ENCODE measurements at regions not wholly inside any gene's neighbourhood (a gene's known extent, or its start where the extent isn't known, plus 50 kb on each side); places are given as distances from the start of the nearest gene placed in this dataset.
"Not testable (repeated sequence)": the region's sequence is repeated elsewhere in the genome, so short reads cannot be mapped to it uniquely, and the experiment has no call there.

DNA sequence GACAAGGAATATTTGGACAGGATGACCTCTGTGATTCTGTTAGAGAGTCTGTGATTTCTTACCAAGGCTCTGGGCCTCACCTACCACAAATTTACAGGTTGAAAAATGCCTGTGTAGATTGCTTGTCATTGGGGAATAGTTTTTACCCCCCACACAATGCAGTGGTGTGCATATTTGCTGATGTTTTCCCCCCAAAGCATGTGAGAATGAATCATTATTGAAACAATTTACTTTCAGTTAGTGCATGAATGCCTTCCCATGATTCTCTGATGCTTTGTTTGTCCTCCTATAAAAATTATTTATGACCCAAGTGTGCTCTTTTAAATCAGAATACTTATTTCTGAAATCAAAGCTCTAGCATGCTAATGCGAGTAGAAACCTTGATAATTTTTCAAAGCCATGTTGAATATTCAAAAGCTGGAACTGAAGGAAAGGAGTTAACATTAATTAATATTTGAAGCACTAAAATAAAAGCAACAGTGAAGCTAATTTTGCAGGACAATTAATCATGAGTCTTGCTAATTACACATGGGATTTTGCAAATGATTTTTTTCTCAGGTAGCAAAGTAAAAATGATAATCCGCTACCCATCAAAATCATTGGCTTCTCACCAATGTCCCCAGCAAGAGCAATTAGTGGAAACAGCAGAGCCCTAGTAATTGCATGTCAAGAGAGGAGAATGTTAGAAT is 361.2 kb upstream of the HNRNPA3 start:
- Mint-ChIP-seq H3K27ac (no peak overlapping the region), H3K4me1 (peaks cover 42% of the 10 kb centered on the region), H3K9me3 (peaks cover 2% of the 10 kb centered on the region), H3K36me3 (peaks cover 26% of the 10 kb centered on the region), H3K27me3 (no peaks in the 10 kb centered on the region), H3K4me3 (no peak overlapping the region)
- POLR2A ChIA-PET = no interaction called here
- ATAC-seq (ENCODE audit: low read depth) (no peak), DNase-seq (no peak)

DNA sequence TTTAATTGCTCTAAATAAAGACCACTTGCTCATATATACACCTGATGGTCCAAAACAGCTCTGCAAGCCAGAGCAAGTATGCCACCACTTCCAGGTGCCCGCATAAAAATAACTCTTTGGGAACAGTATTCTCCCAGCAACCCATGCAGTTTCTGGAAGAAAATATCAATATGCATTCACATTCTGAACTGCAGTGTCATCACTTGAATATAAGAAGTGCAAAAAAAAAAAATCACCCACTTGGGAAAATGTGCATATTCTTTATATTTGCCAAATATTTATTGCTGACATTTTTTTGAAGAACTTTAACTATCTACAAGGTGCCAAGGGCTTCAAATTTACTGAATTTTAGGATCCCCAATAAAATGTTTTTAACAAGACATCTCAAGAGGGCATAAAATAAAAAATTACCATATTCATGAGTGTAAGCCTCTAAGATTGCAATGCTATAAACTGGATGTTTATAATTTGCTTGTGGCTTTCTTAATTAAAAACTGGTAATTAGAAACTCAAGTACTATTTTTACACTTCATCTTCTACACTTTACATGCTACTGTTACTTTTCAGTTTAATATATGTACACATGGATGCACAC is 360.6 kb upstream of the HNRNPA3 start:
- no peaks in the 10 kb centered on the region for H3K27me3 Mint-ChIP-seq
- no peak for ATAC-seq (ENCODE audit: low read depth)
- DNase-seq = no peak
- POLR2A ChIA-PET = interaction anchor here (0.5 to 1.4 kb wide), 4 partner anchors 9 to 45 kb away, joined by 3 to 4 read pairs (median 3); no protein-coding TSS in a partner anchor
- peak overlapping the region; percentile 81 for H3K27ac Mint-ChIP-seq
- H3K4me3 Mint-ChIP-seq = peak overlapping the region; percentile 41
- peaks cover 45% of the 10 kb centered on the region for H3K4me1 Mint-ChIP-seq
- peaks cover 28% of the 10 kb centered on the region for H3K36me3 Mint-ChIP-seq
- H3K9me3 Mint-ChIP-seq = peaks cover 2% of the 10 kb centered on the region

DNA sequence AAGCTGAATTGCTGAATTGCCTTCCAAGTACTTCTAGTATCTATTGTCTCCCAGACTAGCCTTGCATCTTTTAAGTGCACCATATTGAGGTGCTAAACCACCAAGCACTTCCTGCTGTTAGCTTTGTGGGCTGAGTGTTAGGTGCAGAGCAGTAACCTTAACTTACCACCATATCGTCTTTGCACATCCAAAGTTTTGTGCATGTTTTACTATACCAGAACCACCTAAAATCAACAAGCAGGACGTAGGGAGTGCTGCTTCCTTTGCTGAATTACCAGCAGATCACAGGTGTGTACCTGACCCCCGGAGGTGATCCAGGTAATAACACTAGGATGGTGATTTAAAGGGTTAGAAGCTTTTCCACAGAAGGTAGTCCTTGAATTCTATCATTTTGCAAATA is 359.9 kb upstream of the HNRNPA3 start:
- peaks cover 30% of the 10 kb centered on the region for H3K36me3 Mint-ChIP-seq
- ATAC-seq (ENCODE audit: low read depth) (peak; percentile 98), DNase-seq (peak; percentile 31)
- H3K27me3 Mint-ChIP-seq = no peaks in the 10 kb centered on the region
- H3K27ac Mint-ChIP-seq = peak overlapping the region; percentile 81
- no peaks in the 10 kb centered on the region for H3K9me3 Mint-ChIP-seq
- POLR2A ChIA-PET = interaction anchor here (0.5 to 1.4 kb wide), 5 partner anchors 10 to 46 kb away, joined by 3 to 4 read pairs (median 3); no protein-coding TSS in a partner anchor
- H3K4me3 Mint-ChIP-seq = peak overlapping the region; percentile 41
- peaks cover 43% of the 10 kb centered on the region for H3K4me1 Mint-ChIP-seq

DNA sequence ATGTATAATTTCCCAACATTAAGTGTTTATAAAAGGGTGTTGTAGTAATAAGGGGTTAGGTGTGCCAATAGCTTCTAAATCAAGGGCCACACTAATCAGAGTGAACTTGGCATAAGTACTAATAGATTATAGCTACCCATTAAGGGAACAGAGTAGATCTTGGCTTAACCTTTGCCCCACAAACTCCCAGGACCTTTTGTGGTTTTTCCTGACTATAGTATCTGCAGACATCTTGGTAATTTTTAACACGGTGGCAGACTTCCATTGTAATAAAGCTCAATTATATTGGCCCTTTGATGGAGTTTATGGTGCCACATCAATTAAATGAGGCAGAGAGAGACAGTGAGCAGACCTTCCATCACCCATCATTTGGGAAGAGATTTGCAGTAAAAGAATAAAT is 358.5 kb upstream of the HNRNPA3 start:
- H3K36me3 Mint-ChIP-seq = peaks cover 30% of the 10 kb centered on the region
- DNase-seq (no peak), ATAC-seq (ENCODE audit: low read depth) (no peak)
- POLR2A ChIA-PET = no interaction called here
- no peaks in the 10 kb centered on the region for H3K9me3 Mint-ChIP-seq
- no peak overlapping the region for H3K4me3 Mint-ChIP-seq
- H3K27me3 Mint-ChIP-seq = no peaks in the 10 kb centered on the region
- H3K27ac Mint-ChIP-seq = peak overlapping the region; percentile 50
- H3K4me1 Mint-ChIP-seq = peaks cover 43% of the 10 kb centered on the region

DNA sequence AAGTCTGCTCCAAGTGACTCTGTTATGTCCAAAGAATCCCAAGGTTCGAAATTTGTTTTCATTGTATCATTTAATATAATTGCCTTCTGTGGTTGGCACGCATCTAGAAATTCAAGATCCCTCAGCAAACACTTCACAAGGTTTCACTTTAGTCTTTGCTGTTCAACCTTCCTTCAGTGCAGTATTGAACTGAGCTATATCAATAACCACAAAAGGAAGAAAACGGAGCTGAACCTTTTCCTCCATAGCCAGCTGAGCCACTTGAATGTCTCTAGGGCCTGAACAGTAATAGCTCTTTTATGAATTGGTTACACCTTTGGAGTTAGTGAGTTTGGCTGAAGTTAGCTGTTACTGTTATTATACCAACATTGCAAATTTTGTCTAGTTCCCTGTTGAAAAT is 357.7 kb upstream of the HNRNPA3 start:
- Mint-ChIP-seq H3K9me3 (no peaks in the 10 kb centered on the region), H3K4me3 (no peak overlapping the region), H3K27ac (peak overlapping the region; percentile 67), H3K4me1 (peaks cover 43% of the 10 kb centered on the region), H3K36me3 (peaks cover 30% of the 10 kb centered on the region), H3K27me3 (no peaks in the 10 kb centered on the region)
- no peak for ATAC-seq (ENCODE audit: low read depth)
- POLR2A ChIA-PET = interaction anchor here (0.8 kb wide), 1 partner anchor 11 kb away, joined by 3 read pairs; no protein-coding TSS in a partner anchor
- no peak for DNase-seq

DNA sequence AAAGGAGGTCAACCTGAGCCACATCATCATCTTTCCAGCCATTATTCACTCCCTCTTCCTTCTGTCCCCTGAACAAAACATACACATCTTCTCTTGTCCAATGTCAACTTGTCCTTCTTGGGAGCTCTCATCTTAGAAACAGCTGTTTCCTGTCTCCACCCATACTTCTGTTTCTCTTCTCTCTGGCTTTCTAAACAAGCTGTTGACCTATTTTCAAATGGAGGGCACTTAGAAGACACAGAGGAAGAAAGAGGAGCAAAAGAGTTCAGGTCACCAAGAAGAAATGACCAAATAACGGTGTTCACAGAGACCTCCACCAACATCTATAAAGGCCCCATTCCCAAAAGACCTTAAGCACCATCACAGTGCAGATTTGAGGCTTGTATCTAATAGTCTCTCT is 355.9 kb upstream of the HNRNPA3 start:
- no peaks in the 10 kb centered on the region for H3K9me3 Mint-ChIP-seq
- ATAC-seq (ENCODE audit: low read depth) (no peak), DNase-seq (no peak)
- POLR2A ChIA-PET = no interaction called here
- H3K36me3 Mint-ChIP-seq = peaks cover 16% of the 10 kb centered on the region
- peaks cover 38% of the 10 kb centered on the region for H3K4me1 Mint-ChIP-seq
- peak overlapping the region; percentile 19 for H3K27ac Mint-ChIP-seq
- no peak overlapping the region for H3K4me3 Mint-ChIP-seq
- no peaks in the 10 kb centered on the region for H3K27me3 Mint-ChIP-seq

DNA sequence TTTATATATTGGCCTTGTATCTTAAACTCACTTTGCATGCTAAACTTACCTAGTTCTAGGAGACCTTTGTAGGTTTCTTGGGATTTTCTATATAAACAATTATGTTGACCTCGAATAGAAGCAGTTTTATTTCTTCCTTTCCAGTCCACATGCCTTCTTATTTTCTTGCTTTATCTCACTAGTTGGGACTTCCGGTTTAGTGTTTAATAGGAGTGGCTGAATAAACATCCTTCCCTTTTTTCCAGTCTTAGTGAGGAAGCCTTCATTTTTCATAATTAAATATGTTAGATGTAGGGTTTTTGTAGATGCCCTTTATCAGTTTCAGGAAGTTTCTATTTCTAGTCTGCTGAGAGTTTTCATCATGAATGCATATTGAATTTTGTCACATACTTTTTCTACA is 347.3 kb upstream of the HNRNPA3 start:
- Mint-ChIP-seq H3K27me3 (peaks cover 2% of the 10 kb centered on the region), H3K36me3 (peaks cover 12% of the 10 kb centered on the region), H3K27ac (no peak overlapping the region), H3K9me3 (peaks cover 14% of the 10 kb centered on the region), H3K4me3 (no peak overlapping the region), H3K4me1 (peaks cover 14% of the 10 kb centered on the region)
- DNase-seq = no peak
- ATAC-seq (ENCODE audit: low read depth) = no peak
- POLR2A ChIA-PET = no interaction called here

DNA sequence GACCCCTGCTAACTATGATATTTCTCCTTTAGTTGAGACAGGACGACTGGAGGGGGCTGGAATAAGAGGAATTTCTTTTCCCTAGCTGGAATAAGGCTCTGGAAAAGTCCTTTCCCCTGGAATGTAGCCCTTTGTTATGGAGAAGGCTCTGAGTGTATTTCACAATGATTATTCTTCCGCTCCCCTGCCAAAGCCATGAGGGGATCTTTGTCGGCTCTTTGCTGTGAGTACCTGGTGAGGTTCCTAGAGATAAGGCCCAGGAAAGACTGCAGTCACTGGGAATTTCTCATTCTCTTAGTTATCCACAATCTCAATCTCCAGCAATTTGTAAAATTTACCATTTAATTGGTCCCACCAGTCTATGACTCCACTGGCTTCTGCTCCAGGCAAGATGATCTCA is 340.2 kb upstream of the HNRNPA3 start:
- ATAC-seq (ENCODE audit: low read depth) = no peak
- Mint-ChIP-seq H3K27me3 (no peaks in the 10 kb centered on the region), H3K4me1 (peaks cover 32% of the 10 kb centered on the region), H3K9me3 (peaks cover 25% of the 10 kb centered on the region), H3K27ac (no peak overlapping the region), H3K36me3 (peaks cover 32% of the 10 kb centered on the region), H3K4me3 (no peak overlapping the region)
- POLR2A ChIA-PET = no interaction called here
- no peak for DNase-seq

DNA sequence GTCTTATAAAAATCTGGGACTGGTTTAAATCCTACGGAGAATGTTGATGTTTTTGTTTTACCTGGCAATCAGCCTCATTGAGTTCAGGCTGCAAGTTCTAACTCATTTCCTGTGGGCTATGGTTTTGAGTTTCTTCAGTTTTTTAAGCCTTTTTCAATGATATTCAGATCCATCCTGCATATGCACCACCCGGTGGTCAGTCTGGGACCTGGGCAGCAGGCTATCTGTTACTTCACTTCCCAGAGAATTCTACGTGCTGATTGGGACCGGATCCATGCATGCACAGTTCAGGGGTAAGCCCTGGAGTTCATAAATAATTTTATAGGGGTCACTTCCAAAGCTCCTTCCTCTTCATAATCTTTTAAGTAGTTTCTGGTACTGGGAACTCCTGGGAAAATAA is 339.2 kb upstream of the HNRNPA3 start:
- H3K9me3 Mint-ChIP-seq = peaks cover 27% of the 10 kb centered on the region

DNA sequence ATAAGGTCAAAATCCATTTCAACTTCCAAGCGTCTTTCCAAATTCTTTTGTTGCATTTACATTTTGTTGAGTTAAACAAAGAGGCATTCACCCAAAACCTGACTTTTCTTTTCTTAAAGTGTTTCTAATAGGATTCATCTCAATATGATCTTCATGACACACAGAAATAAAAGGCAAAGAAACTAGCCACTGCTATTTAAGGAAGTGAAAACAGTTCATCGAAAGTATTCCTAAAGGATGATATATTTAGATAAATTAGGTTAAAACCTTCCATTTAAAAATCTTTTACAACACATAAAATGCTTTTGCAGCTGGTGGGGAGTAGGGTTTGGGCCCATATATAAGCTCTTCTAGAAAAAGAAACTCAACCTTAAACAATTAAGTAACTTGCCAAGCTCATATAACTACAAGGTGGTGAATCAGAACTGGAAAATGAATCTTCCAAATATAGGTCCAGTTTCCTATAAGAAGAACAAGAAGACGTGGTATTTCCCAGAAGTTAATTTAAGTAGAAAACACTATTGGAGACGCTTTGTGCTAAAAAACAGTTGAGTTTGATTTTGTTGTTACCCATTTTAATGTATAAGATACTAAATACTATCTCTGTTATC is 336.0 kb upstream of the HNRNPA3 start:
- Mint-ChIP-seq H3K27ac (no peak overlapping the region), H3K36me3 (peaks cover 30% of the 10 kb centered on the region), H3K27me3 (no peaks in the 10 kb centered on the region), H3K9me3 (peaks cover 13% of the 10 kb centered on the region), H3K4me1 (peaks cover 30% of the 10 kb centered on the region), H3K4me3 (no peak overlapping the region)
- no peak for ATAC-seq (ENCODE audit: low read depth)
- no peak for DNase-seq
- POLR2A ChIA-PET = interaction anchor here (0.7 kb wide), 1 partner anchor 11 kb away, joined by 3 read pairs; no protein-coding TSS in a partner anchor

More for the DNA sequence above, 339.2 kb upstream of the HNRNPA3 start:
- ATAC-seq (ENCODE audit: low read depth) (peak; percentile 47), DNase-seq (no peak)
- H3K4me3 Mint-ChIP-seq = peak overlapping the region; percentile 0
- H3K36me3 Mint-ChIP-seq = peaks cover 36% of the 10 kb centered on the region
- peak overlapping the region; percentile 14 for H3K27ac Mint-ChIP-seq
- peaks cover 30% of the 10 kb centered on the region for H3K4me1 Mint-ChIP-seq
- H3K27me3 Mint-ChIP-seq = no peaks in the 10 kb centered on the region
- POLR2A ChIA-PET = no interaction called here

DNA sequence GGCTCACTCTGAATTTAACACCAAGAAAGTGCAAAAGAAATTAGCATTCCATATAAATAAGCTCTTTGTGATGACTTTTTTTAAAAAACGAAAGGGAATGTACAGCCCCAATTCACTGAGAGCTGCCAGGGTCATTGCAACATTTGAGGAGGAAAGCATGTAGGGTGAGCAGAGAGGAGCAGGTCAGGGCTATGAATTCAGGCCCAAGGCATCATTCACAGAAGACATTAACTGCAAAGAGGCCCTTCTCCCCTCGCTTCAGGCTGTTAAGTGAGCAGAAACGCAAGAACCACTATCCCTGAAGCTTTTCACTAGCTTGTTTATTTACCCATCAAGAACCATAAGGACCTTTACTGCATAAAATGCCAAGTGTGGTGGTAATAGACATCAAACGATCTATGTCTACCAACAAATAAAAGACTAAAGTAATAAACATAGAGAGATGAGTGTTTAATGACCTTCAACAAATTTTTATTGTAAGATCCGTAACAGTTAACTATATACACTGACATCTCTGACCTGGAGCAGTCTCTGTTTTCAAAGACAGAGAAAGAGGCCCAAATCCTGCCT is 333.1 kb upstream of the HNRNPA3 start:
- POLR2A ChIA-PET = no interaction called here
- Mint-ChIP-seq H3K36me3 (peaks cover 20% of the 10 kb centered on the region), H3K27ac (no peak overlapping the region), H3K27me3 (no peaks in the 10 kb centered on the region), H3K9me3 (peaks cover 8% of the 10 kb centered on the region), H3K4me1 (peaks cover 17% of the 10 kb centered on the region), H3K4me3 (no peak overlapping the region)
- DNase-seq (no peak), ATAC-seq (ENCODE audit: low read depth) (no peak)

DNA sequence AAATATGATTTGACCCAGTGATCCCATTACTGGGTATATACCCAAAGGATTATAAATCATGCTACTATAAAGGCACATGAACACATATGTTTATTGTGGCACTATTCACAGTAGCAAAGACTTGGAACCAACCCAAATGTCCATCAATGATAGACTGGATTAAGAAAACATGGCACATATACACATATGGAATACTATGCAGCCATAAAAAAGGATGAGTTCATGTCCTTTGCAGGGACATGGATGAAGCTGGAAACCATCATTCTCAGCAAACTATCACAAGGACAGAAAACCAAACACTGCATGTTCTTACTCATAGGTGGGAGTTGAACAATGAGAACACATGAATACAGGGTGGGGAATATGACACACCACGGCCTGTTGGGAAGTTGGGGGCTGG is 330.5 kb upstream of the HNRNPA3 start:
- H3K9me3 Mint-ChIP-seq; H3K4me1 Mint-ChIP-seq; DNase-seq; ATAC-seq (ENCODE audit: low read depth); POLR2A ChIA-PET; H3K27me3 Mint-ChIP-seq; H3K4me3 Mint-ChIP-seq; H3K27ac Mint-ChIP-seq: not testable (repeated sequence)
- H3K36me3 Mint-ChIP-seq = peaks cover 17% of the 10 kb centered on the region

DNA sequence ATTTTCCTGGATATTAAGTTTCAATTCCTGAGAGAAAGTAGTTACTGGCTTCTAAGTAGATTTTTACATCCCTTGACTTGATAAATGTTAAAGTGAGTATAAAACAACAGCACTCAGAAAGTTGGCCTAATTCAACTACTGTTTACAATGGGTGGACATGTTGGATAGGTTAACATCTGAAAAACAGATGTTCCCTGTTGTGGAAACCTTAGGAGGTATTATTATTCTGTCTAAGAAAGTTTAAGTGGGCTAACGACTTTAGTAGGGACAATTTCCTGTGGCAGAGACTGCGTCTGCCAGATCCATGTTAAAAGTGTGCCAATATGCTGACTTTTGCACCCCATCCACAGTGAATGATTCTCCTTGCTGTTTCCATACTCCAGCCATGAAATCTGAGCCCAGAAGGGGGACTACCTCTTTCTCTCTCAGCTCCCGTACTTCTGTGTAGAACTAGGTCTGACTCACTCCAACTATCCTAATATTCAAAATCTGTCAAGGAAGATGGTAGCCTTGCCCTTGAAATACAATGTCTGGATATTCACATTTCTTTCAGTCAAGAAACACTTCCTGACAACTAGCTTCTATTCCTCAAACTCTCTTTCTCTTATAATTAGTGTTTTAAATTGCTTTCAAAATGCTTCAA is 327.5 kb upstream of the HNRNPA3 start:
- Mint-ChIP-seq H3K27ac (no peak overlapping the region), H3K27me3 (no peaks in the 10 kb centered on the region), H3K36me3 (peaks cover 7% of the 10 kb centered on the region), H3K4me1 (peaks cover 9% of the 10 kb centered on the region), H3K9me3 (peaks cover 3% of the 10 kb centered on the region), H3K4me3 (no peak overlapping the region)
- ATAC-seq (ENCODE audit: low read depth) = no peak
- POLR2A ChIA-PET = no interaction called here
- no peak for DNase-seq

All from activated naive CD8-positive, alpha-beta T cell treated with anti-CD3 and anti-CD28 coated beads, Interleukin-2, amount 10 ng/mL, durations not matched to agents 7 days and 5 days (primary cell).